IPS-20b (cell line): ENCODE measurements at regions not wholly inside any gene's neighbourhood (a gene's known extent, or its start where the extent isn't known, plus 50 kb on each side); places are given as distances from the start of the nearest gene placed in this dataset.
"Not testable (repeated sequence)": the region's sequence is repeated elsewhere in the genome, so short reads cannot be mapped to it uniquely, and the experiment has no call there.

Experiments used
- H3K27ac ChIP-seq: one replicate; pipeline ENCODE4 v1.5.1; 2013; ENCODE audit warnings: low read length
- H3K27me3 ChIP-seq: 2 replicates; pipeline ENCODE4 v1.6.1; 2013; ENCODE audit warnings: mild to moderate bottlenecking, low read length, inconsistent platforms; ENCODE audit not compliant: insufficient read depth
- H3K36me3 ChIP-seq: 2 replicates; pipeline ENCODE4 v1.6.1; 2013; ENCODE audit warnings: low read depth, mild to moderate bottlenecking, inconsistent platforms, low read length, moderate library complexity; ENCODE audit not compliant: insufficient read depth
- H3K4me1 ChIP-seq: 2 replicates; pipeline ENCODE4 v1.6.1; 2013; ENCODE audit warnings: mild to moderate bottlenecking, control low read depth, inconsistent platforms, low read length, moderate library complexity; ENCODE audit not compliant: insufficient read depth
- H3K4me3 ChIP-seq: 2 replicates; pipeline ENCODE4 v1.5.1; 2013; ENCODE audit warnings: mild to moderate bottlenecking, low read length, inconsistent platforms
- H3K9ac ChIP-seq: 2 replicates; pipeline ENCODE4 v1.6.1; 2013; ENCODE audit warnings: low read depth, mild to moderate bottlenecking, inconsistent platforms, low read length, moderate library complexity
- H3K9me3 ChIP-seq: 2 replicates; pipeline ENCODE4 v1.6.1; 2013; ENCODE audit warnings: mild to moderate bottlenecking, low read depth, low read length, inconsistent platforms; ENCODE audit not compliant: insufficient read depth

DNA sequence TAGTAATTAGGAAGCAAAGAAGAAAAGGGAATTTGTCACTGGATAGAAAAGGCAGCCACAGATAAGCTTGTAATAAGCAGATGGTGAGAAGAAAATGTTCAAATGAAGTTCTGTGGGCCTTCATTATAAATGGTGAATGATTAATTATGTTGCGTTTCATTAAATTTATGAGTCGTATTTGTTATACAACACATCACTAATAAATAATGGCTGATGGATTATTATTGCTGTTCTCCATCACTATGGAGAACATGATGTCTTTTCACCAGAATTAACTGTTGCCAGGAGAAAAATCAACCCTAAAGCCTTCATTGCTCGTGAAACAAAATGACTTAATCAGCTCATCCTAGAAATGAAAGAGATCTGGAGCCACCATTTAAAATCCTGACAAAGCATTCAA lies 158.5 kb downstream of the BTBD3 start:
- Histone ChIP-seq H3K4me1 (peaks cover 2% of the 10 kb centered on the region; the same call in 1 of the 2 replicates), H3K4me3 (no peak overlapping the region), H3K27ac (no peak overlapping the region), H3K9me3 (no peaks in the 10 kb centered on the region), H3K27me3 (no peaks in the 10 kb centered on the region), H3K9ac (no peak overlapping the region), H3K36me3 (no peaks in the 10 kb centered on the region)

DNA sequence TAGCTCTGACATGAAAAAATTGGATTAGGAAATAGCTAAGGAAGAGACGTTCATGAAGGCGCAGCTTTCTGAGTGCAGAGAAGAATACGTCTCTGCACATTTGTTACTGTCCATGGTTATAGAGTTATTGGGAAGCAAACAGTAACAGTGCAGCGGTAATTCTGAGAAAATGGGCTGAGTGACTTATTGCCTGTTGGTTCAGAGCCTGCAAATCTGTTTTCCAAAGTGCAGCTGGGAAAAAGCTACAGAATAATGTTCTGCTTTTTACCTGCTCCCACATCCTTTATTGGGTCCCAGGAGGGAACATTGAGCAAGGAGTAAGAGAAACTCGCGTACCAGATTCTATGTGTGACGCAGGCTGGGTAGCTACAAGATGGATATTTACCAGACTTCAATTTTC lies 160.2 kb downstream of the BTBD3 start:
- H3K27me3 ChIP-seq = no peaks in the 10 kb centered on the region
- peaks cover 2% of the 10 kb centered on the region; the same call in 1 of the 2 replicates for H3K4me1 ChIP-seq
- no peak overlapping the region for H3K27ac ChIP-seq
- H3K4me3 ChIP-seq = no peak overlapping the region
- H3K9ac ChIP-seq = no peak overlapping the region
- H3K9me3 ChIP-seq = no peaks in the 10 kb centered on the region
- H3K36me3 ChIP-seq = no peaks in the 10 kb centered on the region

DNA sequence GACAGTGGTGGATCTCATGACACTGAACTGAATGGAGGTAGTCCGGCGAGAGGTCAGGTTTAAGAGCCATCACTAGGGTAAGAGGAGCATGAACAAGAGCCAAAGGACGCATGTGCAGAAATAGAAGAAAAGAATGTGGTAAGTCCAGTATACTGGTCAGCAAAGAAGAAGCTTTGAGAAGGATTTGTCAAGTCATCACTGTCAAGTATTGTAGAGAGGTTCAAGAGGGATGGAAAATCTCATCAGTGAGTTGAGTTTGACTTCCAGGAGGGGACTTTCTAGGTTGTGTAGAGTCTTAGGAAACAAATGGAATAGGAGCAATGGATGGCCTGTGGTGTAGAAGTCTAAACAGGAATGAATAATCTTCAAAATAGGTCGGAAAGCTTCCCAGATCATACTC lies 161.8 kb downstream of the BTBD3 start:
- no peaks in the 10 kb centered on the region for H3K4me1 ChIP-seq

DNA sequence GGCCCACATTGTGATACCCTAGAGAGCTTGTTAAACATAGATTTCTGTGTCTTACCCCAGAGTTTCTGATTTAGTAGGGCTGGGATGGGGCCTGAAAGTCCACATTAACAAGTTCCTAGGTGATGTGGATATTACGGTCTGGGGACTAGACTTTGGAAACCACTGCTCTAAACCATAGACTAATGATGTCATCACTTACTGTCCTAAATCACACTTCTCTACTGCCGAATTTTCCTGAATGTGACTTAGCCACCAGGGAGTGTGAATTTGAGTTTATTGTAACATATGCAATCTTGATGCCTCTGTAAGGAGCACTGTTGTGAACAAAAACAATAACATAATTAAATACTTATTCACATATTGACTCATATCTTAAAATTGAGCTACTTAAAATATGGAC lies 165.6 kb downstream of the BTBD3 start:
- no peak overlapping the region for H3K4me3 ChIP-seq
- no peaks in the 10 kb centered on the region for H3K4me1 ChIP-seq
- no peaks in the 10 kb centered on the region for H3K27me3 ChIP-seq
- no peak overlapping the region for H3K27ac ChIP-seq
- no peak overlapping the region for H3K9ac ChIP-seq
- no peaks in the 10 kb centered on the region for H3K9me3 ChIP-seq
- H3K36me3 ChIP-seq = no peaks in the 10 kb centered on the region

More for the DNA sequence above, 161.8 kb downstream of the BTBD3 start:
- no peak overlapping the region for H3K27ac ChIP-seq
- H3K36me3 ChIP-seq = no peaks in the 10 kb centered on the region
- no peak overlapping the region for H3K9ac ChIP-seq
- no peak overlapping the region for H3K4me3 ChIP-seq
- H3K27me3 ChIP-seq = no peaks in the 10 kb centered on the region
- no peaks in the 10 kb centered on the region for H3K9me3 ChIP-seq

DNA sequence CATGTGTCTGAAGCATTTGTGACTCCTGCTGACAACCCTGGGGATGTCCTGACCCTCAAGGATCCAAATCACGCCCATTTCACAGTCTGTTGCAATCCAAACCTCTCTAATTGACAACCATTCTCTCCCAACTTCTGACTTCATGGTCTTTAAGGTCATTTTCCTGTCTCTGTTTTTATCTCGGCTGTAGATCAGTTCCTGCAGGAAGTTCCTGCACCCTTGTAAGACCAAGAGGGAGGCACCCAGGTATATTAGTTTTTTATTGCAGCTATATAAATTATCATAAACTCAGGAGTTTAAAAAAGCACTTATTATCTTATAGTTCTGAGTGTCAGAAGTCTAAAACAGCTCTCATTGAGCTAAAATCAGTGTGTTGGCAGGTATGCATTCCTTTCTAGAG lies 166.8 kb downstream of the BTBD3 start:
- no peak overlapping the region for H3K9ac ChIP-seq
- H3K27me3 ChIP-seq = no peaks in the 10 kb centered on the region
- no peak overlapping the region for H3K4me3 ChIP-seq
- no peaks in the 10 kb centered on the region for H3K36me3 ChIP-seq
- no peak overlapping the region for H3K27ac ChIP-seq
- H3K4me1 ChIP-seq = no peaks in the 10 kb centered on the region
- H3K9me3 ChIP-seq = no peaks in the 10 kb centered on the region

DNA sequence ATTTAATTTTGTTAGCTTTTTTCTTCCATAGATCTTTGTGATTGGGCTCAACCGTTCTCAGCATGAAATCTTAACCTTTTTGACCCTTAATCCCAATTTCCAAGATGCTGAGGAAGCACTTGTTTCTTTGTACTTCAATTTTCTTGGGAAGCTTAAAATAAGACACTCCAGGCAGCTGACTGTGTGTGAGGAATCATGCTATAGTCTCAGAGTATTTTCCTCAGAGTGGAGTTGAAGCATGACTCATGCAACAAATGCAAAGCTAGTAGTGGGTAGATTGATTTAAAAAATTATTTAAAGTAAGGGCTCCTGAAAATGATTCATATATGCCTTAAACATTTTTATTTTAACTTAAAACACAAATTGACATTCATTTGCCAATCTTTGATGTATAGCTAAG lies 168.7 kb downstream of the BTBD3 start:
- Histone ChIP-seq H3K36me3 (no peaks in the 10 kb centered on the region), H3K4me3 (no peak overlapping the region), H3K9ac (no peak overlapping the region), H3K27ac (no peak overlapping the region), H3K9me3 (no peaks in the 10 kb centered on the region), H3K27me3 (no peaks in the 10 kb centered on the region), H3K4me1 (no peaks in the 10 kb centered on the region)

DNA sequence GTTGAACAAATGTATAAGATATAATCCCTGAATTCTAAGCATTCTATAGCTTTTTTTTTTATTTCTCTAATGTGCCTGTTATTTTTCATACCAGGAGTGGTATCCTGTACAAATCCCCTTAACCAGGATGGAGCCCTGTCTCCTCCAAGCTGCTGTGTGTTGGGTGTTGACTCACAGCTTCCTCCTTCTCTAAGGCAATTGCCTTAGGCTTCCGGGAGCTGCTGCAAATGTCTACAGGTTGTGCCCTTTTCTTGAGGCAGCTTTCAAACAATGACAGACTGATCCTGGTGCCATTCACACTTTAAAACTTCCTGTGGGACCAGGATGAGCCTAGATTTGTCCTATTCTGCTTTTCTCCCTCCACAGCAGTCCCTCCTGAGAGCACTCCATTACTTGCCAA lies 173.2 kb downstream of the BTBD3 start:
- no peaks in the 10 kb centered on the region for H3K4me1 ChIP-seq
- no peak overlapping the region for H3K4me3 ChIP-seq
- no peaks in the 10 kb centered on the region for H3K27me3 ChIP-seq
- no peaks in the 10 kb centered on the region for H3K36me3 ChIP-seq
- no peaks in the 10 kb centered on the region for H3K9me3 ChIP-seq
- no peak overlapping the region for H3K9ac ChIP-seq
- no peak overlapping the region for H3K27ac ChIP-seq

DNA sequence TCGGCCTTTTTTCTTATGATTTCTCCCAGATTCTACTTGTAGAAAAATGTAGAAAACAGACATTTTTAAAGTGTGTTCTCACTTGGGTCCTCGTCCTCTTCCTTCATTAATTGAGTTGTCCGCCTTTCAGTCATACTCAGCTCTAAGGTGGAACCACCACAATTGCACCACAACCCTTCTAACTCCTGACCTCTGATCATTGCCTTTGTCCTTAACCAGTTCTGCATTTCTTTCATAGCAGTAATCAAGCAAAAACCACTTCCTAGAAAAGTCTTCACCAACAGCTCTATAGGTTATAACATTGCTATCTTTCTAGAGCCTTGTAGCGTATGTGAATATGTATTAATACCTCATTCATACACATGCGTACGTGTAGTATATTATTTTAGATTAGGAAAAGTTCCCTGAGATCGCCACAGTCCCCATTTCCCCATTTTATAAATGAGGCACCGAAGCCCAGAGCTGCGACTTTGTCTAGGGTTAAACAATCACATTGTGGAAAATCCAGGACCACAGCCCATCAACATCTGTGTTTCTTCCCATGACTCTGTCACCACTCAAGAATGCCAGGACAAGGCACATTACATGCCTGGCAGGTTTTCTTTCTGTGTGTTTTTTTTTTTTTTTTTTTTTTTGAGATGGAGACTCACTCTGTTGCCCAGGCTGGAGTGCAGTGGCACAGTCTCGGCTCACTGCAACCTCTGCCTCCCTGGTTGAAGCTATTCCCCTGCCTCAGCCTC lies 175.5 kb downstream of the BTBD3 start:
- Histone ChIP-seq H3K9ac (no peak overlapping the region), H3K9me3 (no peaks in the 10 kb centered on the region), H3K36me3 (no peaks in the 10 kb centered on the region), H3K27ac (no peak overlapping the region), H3K27me3 (no peaks in the 10 kb centered on the region), H3K4me1 (no peaks in the 10 kb centered on the region), H3K4me3 (no peak overlapping the region)

DNA sequence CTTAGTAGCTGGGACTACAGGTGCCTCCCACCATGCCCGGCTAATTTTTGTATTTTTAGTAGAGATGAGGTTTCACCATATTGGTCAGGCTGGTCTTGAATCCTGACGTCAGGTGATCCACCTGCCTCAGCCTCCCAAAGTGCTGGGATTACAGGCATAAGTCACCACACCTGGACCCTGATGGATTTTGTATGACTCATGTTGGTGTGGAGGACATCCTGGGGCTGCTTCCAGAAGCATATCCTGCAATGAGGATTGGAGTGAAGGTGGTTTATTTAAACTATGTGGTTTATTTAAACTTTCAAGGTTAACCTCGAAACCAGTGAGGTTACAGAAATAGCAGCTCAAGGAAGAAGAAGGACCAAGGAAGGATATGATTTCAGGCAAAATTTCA lies 176.1 kb downstream of the BTBD3 start:
- H3K9me3 ChIP-seq, H3K4me3 ChIP-seq, H3K9ac ChIP-seq, H3K36me3 ChIP-seq, H3K4me1 ChIP-seq, H3K27me3 ChIP-seq, H3K27ac ChIP-seq: not testable (repeated sequence)

DNA sequence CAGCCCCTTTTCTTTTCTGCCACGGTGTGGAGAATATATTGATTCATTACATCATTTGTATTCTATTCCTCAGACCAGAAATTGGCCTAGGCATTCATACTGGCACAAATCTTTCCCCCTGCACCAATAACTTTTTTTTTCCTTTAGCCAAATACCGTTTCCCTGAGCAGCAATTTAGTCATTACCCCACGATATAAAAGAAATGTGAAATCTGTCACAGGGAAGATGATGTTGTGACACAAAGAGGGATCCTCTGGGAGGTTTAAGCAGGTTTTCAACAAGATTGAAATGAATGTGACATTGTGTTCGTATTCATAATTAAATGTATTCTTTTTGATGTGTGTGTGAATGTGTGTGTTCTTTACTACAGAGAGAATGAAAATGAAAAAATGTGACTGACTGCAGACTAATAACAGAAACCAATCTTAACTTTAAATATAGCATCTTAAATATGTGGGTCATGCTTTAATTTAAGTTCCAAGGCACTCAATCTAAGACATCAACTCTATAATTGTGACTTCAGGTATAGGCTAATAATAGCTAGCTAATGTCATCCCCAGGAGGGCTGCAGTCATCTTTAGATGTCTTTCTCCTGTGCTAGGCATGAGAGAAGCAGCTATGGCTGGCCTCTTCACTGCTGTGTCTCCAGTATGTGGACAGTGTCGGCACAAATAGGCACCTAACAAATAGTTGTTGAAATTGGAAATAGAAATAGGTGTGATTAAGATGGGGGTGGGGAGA lies 177.7 kb downstream of the BTBD3 start:
- H3K27me3 ChIP-seq = no peaks in the 10 kb centered on the region
- H3K27ac ChIP-seq = no peak overlapping the region
- H3K4me1 ChIP-seq = no peaks in the 10 kb centered on the region
- no peak overlapping the region for H3K9ac ChIP-seq
- H3K4me3 ChIP-seq = no peak overlapping the region
- H3K9me3 ChIP-seq = no peaks in the 10 kb centered on the region
- H3K36me3 ChIP-seq = no peaks in the 10 kb centered on the region

DNA sequence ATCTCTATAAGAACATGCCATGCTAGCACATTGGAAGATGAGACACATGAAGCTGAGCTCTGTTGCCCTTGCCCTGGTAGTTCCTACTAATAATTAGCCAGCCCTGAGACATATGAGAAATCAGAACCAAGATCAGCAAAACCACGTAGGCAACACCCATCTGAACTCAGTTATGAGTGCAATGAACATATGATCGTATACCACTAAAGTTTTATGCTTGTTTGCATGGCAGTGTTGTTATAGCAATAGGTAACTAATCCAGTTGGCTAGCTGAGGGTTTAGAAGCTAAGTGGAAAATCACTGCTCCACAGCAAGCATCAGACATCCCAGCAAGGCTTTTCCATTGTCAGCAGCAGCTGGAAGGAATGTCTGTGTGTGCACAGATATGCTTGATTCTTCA lies 180.7 kb downstream of the BTBD3 start:
- H3K27me3 ChIP-seq = no peaks in the 10 kb centered on the region
- H3K36me3 ChIP-seq = no peaks in the 10 kb centered on the region
- H3K9ac ChIP-seq = no peak overlapping the region
- H3K27ac ChIP-seq = no peak overlapping the region
- H3K9me3 ChIP-seq = no peaks in the 10 kb centered on the region
- H3K4me1 ChIP-seq = no peaks in the 10 kb centered on the region
- H3K4me3 ChIP-seq = no peak overlapping the region

DNA sequence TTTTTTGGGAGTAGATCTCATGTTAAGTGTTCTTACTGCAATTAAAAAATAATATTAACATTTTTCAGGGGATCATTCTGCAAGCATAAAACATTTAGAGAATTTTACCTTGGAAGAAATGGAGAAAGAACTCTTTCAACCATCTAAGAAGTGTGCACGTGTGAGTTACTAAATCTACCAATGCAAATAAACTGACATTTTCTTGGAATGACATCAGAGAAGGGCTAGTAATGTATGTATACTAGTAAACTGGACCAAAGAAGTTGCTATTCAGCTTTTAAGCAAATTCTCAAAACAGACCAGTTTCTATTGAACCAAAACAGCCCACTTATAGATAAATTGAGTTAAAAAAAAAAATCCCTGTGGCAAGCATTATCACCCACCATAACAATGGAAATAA lies 191.2 kb downstream of the BTBD3 start:
- H3K4me3 ChIP-seq = no peak overlapping the region

More for the DNA sequence above, 191.2 kb downstream of the BTBD3 start:
- no peak overlapping the region for H3K9ac ChIP-seq
- no peaks in the 10 kb centered on the region for H3K9me3 ChIP-seq
- H3K27ac ChIP-seq = no peak overlapping the region
- H3K27me3 ChIP-seq = no peaks in the 10 kb centered on the region
- no peaks in the 10 kb centered on the region for H3K4me1 ChIP-seq
- H3K36me3 ChIP-seq = no peaks in the 10 kb centered on the region
